HG03175 (cell line): ENCODE measurements at regions not wholly inside any gene's neighbourhood (a gene's known extent, or its start where the extent isn't known, plus 50 kb on each side); places are given as distances from the start of the nearest gene placed in this dataset.
"Not testable (repeated sequence)": the region's sequence is repeated elsewhere in the genome, so short reads cannot be mapped to it uniquely, and the experiment has no call there.

ENCODE experiments used
- ATAC-seq: cut with Tn5 transposase; IDR thresholded peaks from one replicate; pipeline ENCODE4 v1.9.1; 2021; ENCODE audit warnings: mild to moderate bottlenecking, moderate library complexity; ENCODE audit not compliant: unreplicated experiment

DNA sequence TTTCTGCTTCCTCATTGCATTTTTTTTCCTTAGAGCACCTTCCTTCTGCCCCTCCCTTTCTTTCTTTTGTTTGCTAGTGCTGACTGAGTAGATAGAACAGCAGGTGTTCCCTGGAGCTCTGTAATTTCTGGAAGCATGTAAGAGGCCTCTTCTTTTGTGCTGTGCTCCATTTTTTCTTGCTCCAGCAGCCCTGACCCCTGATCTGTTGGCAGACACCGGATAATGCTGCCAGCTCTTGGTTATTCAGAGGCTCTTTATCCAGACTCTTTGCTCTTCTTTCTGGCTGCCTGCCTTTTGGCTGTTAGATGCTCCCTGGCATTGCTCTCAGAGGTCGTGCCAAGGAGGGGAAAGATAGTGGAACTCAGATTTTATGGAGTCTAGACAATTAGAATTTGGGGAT is 104.4 kb upstream of the RBMS3 start:
- no peak for ATAC-seq

- ATAC-seq, result no peak
Observed at GRCh38 chr3:29178809-29179793, 101.8 kb upstream of the RBMS3 start.

DNA sequence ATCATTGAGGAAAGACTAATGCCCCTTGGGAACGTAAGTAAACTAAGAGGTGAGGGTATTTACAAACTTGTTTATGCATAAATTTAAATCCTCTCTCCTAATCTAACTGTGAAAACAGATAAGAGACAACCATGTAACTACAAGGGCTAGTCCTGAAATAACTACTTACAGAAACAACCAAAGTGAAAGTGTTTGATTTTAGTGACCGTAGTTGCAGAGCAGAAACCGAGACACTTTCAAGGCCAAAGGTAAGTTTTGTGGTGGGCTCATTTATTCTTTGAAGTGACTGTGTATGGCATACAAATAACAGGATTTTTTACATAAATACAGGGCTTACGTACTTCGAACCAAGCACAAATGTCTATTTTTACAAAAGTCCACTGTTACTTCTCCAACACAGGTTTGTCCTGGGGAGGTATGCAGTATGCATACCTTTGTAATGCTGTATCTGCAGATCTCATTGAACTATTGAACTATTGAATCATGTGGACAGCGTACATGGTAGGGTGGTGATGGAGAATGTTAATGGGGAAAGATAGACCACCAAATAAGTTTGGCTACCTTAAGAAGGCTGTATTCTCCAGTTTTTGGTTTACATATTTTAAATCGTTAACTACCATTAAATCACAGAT is 99.6 kb upstream of the RBMS3 start:
- ATAC-seq, result no peak

- ATAC-seq, result no peak
Observed at GRCh38 chr3:29181872-29182271, 99.0 kb upstream of the RBMS3 start.

- ATAC-seq, result not testable (repeated sequence)
Observed at GRCh38 chr3:29182828-29183227, 98.0 kb upstream of the RBMS3 start.

- ATAC-seq, result no peak
Observed at GRCh38 chr3:29183346-29184087, 97.4 kb upstream of the RBMS3 start.

DNA sequence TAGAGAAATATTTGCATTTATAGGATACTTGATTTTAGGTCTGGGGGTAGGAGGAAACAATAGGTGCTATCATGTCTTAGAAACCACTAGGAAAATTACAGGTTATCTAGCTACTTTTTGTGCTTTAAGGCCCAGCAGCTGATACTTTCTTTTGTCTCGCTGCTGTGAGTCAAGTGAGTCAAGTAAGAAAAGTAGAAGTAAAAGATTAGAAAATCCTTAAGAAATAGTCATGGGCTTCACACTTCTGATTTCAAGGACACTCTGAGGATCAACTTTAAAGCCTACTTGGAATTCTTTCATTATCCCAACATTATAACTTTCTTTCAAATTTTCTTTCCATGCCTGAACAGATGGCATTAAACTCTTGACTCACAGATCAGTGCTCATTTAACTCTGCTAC is 95.2 kb upstream of the RBMS3 start:
- ATAC-seq, result no peak

DNA sequence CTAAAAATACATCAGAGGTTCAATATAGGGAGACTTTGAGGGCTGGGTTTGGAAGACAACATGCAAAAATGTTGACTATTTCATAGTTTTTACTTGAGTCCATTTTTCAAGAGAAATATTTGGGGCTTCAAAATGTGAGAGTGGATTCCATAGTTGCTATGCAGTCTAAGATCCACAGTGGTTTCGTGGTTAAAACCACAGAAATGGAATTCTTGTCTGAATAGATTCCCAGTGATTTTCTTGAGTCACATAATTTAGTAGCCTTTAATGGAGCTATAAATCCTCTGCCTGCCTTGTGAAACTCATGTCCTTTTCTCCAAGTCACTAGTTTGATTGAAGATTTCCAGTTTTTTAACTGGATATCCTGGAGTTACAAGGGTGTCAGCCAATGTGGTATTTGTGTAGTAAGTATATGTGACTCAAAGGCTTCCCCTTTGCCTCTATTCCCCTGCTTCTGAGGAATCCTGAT is 94.7 kb upstream of the RBMS3 start:
- ATAC-seq, result no peak

GRCh38 chr3:29186982-29187725 is 93.7 kb upstream of the RBMS3 start:
- ATAC-seq, result no peak

GRCh38 chr3:29189328-29189727 is 91.5 kb upstream of the RBMS3 start:
- no peak for ATAC-seq

GRCh38 chr3:29194139-29194538 is 86.7 kb upstream of the RBMS3 start:
- ATAC-seq, result no peak

- no peak for ATAC-seq
Observed at GRCh38 chr3:29195056-29195455, 85.8 kb upstream of the RBMS3 start.

GRCh38 chr3:29201604-29202003 is 79.3 kb upstream of the RBMS3 start:
- ATAC-seq, result no peak

DNA sequence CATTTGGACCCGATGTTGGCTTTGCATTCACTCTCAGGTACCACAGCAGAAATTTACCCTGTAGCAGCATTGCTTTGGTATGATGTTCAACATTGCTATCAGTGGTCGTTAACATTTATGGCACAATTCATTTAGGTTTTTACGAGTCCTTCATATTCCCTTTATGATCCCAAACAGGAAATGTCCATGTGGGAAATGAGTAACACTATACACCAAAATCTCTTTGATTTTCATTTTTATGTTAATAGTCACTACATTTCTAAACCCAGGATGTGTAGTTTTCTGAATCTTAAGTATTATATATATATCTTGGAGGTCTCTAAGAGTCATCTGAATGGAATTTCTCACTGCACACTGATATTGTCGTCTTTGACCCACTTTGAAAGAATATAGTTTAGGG is 78.5 kb upstream of the RBMS3 start:
- no peak for ATAC-seq

DNA sequence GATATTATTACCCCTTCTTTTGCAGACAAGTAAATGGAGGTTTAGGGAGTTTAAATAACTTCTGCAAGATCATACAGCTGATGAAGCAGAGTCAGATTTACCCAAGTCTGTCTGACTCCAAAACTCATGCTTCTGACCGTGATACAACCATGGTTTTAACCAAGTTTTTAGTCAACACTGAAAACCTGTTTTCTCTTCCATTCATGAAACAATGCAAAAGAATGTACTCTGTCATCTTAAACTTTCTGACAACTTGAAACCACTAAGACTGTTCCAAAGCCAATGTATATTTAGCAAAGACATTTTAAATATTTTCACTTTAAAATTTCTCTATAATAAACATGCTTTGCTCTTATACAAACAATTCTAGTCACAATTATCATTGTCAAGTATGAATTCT is 77.0 kb upstream of the RBMS3 start:
- no peak for ATAC-seq

DNA sequence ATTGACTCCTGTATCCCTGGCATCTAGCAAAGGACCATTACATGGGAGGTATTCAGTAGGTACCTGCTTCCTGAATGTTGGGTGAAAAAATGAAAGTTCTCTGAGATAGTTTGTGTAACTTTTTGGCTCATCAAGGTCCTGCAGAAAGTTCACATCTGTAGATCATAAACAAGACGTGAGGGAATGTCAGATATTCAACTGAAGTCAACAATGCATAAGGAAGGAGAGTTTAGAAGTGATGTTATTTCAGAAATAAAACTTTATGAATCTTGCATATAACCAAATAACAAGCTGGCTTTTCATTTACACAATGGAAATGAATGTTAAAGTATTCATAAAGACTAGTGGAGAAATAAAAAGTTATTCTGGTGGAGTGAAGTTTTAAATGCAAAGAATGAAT is 73.4 kb upstream of the RBMS3 start:
- ATAC-seq, result no peak

DNA sequence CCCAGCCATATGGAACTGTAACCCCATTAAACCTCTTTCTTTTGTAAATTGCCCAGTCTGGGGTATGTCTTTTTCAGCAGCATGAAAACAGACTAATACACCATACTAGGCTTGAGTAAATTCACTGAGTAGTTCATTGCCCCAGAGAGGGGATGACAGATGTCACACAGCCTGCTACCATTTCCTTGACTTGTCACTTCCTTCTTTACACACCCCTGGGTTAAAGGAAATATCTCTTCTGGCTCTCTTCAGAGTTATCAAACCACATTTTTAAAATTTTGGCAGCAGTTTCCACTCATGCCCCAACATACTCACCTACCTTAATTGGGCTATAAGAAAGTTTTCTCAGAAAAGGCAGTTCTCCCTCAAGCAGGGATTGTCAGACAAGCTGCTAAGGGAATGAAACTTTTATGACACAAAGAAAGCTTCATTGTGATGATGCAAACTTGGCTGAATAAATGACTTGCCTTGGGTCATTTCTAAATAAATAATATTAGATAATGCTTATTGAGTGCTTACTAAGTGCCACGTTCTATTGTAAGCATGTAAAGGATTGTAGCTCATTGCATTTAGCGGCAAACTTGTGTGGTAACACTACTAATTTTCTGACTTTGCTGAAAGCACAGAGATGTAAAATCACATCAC is 68.0 kb upstream of the RBMS3 start:
- no peak for ATAC-seq

DNA sequence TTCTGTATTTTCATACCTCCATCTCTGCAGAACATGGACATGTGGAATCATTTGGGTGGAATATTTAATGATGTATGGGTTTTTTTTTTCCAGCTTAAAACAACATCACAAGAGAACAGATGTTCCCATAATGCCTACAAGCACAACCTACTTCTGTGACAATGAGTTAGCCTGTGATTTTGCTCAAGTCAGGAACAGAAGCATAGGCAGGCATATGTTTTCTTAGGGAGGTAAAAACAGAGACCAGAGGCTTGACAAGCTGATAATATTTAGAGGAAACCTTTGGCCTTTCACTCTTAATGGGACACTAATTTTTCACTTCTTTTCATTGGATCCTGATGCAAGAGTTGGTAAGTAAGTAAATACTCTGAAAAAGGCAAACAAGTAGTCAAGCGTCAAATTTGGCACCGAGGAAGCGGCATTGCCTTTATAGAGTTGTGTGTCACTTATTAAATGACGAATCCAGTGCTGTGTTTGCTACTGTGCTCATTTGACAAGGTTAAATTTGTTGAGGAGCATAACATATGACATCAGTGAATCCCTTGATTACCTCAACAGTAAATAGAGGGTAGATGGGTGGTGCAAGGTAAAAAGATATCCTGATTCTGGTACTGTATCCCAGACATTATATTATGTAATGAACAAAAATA is 66.7 kb upstream of the RBMS3 start:
- no peak for ATAC-seq

DNA sequence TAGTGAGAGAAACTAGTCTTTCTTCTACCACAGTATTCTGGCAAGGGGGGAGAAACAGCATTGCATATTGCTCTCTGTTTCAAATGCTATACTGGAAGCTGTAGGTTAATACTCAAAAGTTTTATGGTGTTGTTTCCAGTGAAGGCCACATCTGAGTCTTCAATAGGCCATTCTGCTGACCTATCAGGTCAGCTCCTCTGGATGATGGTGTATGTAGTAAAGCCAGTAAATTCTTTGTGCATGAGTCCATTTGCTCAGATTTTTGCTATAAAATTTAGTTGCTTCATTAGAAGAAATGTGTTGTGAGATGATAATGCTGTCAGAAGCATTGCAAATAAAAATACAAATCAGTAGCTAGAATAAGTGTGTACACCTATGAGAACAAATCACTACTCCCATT is 64.9 kb upstream of the RBMS3 start:
- no peak for ATAC-seq

DNA sequence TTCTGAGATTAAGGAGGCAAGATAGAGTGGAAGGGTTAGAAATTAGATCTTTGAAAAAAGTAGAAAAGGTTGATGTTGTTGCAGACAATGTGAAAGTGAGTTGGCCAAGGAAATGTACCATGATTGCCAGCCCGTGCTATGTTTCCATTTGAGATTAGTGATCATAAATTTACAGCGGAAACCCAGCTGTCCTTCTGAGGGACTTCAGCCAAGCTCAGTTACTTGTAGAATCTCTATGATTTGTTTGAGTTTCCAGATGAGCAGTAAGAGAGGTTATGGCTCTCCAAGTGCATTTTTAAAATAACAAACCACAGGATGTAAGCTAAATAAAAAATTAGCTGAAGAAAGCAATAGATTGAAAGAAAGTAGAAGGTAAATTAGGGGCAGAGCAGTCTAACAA is 54.2 kb upstream of the RBMS3 start:
- ATAC-seq, result no peak
